Ascending aorta (tissue), 2 donors: ENCODE measurements at regions not wholly inside any gene's neighbourhood (a gene's known extent, or its start where the extent isn't known, plus 50 kb on each side); places are given as distances from the start of the nearest gene placed in this dataset.

ENCODE experiments used
- DNase-seq, 2 donors: peaks; one replicate each; pipeline ENCODE4 v3.0.0-alpha.2; 2019; ENCODE audit warnings: low spot score in 2 of 2
- H3K27ac ChIP-seq, 2 donors: fragments of 200-600 bp; sonication (generic); one replicate each; pipeline ENCODE4 v1.5.1; 2016 to 2017; ENCODE audit warnings: mild to moderate bottlenecking in 1 of 2
- H3K27me3 ChIP-seq: fragments of 200-600 bp; sonication (generic); one replicate; pipeline ENCODE4 v1.5.1; 2017
- H3K36me3 ChIP-seq, 2 donors: fragments of 200-600 bp; sonication (generic); one replicate each; pipeline ENCODE4 v1.5.1; 2016
- H3K4me1 ChIP-seq, 2 donors: fragments of 200-600 bp; sonication (generic); one replicate each; pipeline ENCODE4 v1.5.1; 2016 to 2017; ENCODE audit warnings: mild to moderate bottlenecking in 1 of 2
- H3K4me3 ChIP-seq, 2 donors: fragments of 200-600 bp; sonication (generic); one replicate each; pipeline ENCODE4 v1.5.1; 2016 to 2017; ENCODE audit warnings: mild to moderate bottlenecking in 1 of 2
- H3K9me3 ChIP-seq, 2 donors: fragments of 200-600 bp; sonication (generic); one replicate each; pipeline ENCODE4 v1.5.1; 2016
- intact Hi-C: fragments of 100-400 bp; cut with DNase I; formaldehyde crosslinking; loops from one replicate; pipeline ENCODE4 v1.15.1; 2023
- TF ChIP-seq, protein P1 (sequence below), 3 experiments: fragments of 200-600 bp in 2 of 3; fragments of 450-650 bp in 1 of 3; sonication (generic) in 2 of 3; IDR thresholded peaks; one replicate each; pipeline ENCODE4 v1.5.1; 2016 to 2019; ENCODE audit warnings: antibody characterized with exemption in 3 of 3, mild to moderate bottlenecking in 1 of 3, moderate library complexity in 1 of 3

DNA sequence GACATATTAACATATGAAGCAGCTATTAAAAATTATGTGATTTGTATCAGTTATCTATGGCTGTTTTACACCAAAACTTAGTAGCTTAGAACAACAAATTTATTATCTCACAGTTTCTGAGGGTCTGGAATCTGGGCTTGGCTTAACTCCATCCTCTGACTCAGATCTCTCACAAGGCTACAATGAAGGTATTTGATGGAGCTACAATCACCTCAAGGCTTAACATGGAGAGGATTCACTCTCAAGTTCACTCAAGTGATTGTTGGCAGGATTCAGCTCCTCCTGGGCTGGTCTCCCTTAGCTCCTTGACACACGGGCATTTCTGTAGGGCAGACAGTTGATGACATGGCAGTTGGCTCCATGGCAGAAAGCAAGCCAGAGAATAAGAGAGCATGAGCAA is 133.0 kb upstream of the SLC14A2 start:
- Histone ChIP-seq H3K4me3 (peak overlapping the region in 1 of 2 donors; percentile 9), H3K4me1 (no peaks in the 10 kb centered on the region), H3K36me3 (no peaks in the 10 kb centered on the region), H3K9me3 (no peaks in the 10 kb centered on the region), H3K27me3 (no peaks in the 10 kb centered on the region), H3K27ac (no peak overlapping the region)
- DNase-seq: no peak
- TF ChIP-seq, protein P1, sequence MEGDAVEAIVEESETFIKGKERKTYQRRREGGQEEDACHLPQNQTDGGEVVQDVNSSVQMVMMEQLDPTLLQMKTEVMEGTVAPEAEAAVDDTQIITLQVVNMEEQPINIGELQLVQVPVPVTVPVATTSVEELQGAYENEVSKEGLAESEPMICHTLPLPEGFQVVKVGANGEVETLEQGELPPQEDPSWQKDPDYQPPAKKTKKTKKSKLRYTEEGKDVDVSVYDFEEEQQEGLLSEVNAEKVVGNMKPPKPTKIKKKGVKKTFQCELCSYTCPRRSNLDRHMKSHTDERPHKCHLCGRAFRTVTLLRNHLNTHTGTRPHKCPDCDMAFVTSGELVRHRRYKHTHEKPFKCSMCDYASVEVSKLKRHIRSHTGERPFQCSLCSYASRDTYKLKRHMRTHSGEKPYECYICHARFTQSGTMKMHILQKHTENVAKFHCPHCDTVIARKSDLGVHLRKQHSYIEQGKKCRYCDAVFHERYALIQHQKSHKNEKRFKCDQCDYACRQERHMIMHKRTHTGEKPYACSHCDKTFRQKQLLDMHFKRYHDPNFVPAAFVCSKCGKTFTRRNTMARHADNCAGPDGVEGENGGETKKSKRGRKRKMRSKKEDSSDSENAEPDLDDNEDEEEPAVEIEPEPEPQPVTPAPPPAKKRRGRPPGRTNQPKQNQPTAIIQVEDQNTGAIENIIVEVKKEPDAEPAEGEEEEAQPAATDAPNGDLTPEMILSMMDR (IDR thresholded peaks at IDR 0.05): no peak
- intact Hi-C loops: no loop called here

DNA sequence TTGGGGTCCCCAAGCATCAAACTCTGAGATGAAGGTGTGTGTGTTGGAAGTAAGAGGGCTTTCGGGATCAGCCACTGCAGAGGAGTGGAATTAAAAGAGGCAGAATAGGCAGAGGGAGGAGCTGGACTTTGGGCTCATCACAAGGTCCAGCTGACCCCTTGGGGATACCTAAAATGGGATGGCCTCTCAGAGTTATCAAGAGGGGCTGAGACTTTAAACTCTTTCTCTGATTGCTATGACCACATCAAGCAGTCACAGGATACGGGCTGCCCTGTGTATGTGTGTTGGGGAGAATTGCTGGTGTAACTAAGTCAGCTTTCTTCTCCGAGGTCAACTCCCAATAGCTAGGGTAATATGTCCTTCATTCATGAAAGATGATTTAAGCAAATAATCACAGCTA is 127.7 kb upstream of the SLC14A2 start:
- H3K27ac ChIP-seq: no peak overlapping the region
- intact Hi-C loops: no loop called here
- DNase-seq: no peak
- H3K27me3 ChIP-seq: no peaks in the 10 kb centered on the region
- H3K4me3 ChIP-seq: no peak overlapping the region
- TF ChIP-seq, protein P1 (IDR thresholded peaks at IDR 0.05): no peak
- H3K36me3 ChIP-seq: no peaks in the 10 kb centered on the region
- no peaks in the 10 kb centered on the region for H3K9me3 ChIP-seq
- H3K4me1 ChIP-seq: no peaks in the 10 kb centered on the region

DNA sequence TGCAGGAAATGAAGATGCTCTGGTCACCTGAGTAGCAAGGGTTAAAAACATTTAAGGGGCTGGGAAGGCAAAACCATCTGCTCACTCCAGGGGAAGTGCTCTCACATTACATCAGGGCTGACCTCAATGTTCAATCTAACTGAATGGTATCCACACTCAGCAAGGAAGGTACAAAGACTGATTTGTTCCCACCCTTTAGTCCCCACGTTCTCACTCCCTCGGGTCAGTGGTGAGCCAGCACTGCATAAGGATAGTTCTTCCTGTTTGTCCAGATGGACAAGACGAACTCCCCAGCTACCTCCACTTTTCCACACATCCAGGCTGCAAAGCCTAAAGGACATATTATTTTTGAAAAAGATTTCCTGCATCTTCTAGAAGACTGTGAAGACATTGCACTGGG is 126.6 kb upstream of the SLC14A2 start:
- H3K4me3 ChIP-seq: no peak overlapping the region
- no peak overlapping the region for H3K27ac ChIP-seq
- no peak for DNase-seq
- H3K4me1 ChIP-seq: no peaks in the 10 kb centered on the region
- H3K9me3 ChIP-seq: no peaks in the 10 kb centered on the region
- H3K36me3 ChIP-seq: no peaks in the 10 kb centered on the region
- intact Hi-C loops: no loop called here
- TF ChIP-seq, protein P1 (IDR thresholded peaks at IDR 0.05): no peak
- no peaks in the 10 kb centered on the region for H3K27me3 ChIP-seq

DNA sequence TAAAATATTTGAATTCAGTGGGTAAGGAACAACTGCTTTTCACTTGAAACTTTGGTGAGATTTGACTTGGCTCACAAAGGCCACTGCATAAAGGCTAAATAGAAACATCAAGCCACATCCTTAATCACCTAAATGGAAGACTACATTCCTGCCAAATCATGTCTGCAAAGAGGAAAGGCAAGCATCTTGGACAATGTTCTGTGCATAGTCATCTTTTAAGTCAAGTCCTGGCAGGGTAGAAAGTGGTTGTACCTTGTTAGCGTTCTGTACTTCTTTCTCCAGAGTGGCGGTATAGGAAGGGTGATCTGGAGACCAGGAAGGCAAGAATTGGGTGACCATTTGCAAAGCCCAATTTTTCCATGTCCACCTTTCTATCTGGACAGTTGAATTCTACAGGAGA is 121.4 kb upstream of the SLC14A2 start:
- TF ChIP-seq, protein P1 (IDR thresholded peaks at IDR 0.05): no peak
- Histone ChIP-seq H3K4me3 (no peak overlapping the region), H3K4me1 (peaks cover 0 to 5% of the 10 kb centered on the region in 2 donors), H3K27me3 (no peaks in the 10 kb centered on the region), H3K27ac (no peak overlapping the region), H3K36me3 (no peaks in the 10 kb centered on the region), H3K9me3 (no peaks in the 10 kb centered on the region)
- intact Hi-C loops: no loop called here
- DNase-seq: no peak

DNA sequence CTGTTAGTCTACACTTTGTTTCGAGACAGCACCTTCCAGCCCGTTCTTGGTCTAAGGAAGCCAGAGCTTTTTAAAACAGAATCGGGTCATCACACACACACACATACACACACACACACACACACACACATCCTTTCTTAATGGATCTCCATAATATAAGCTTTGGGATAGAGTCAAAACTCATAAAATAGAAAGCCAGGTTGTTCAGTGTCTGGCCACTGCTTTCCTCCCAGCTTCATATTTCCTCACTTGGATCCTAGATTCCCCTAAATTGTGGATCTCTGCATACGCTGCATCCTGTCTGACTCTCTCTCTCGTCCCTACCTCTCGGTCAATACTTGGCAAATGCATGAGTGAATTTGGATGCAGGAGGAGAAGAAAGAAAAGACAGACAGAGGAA is 120.5 kb upstream of the SLC14A2 start:
- intact Hi-C loops: no loop called here
- Histone ChIP-seq H3K27me3 (no peaks in the 10 kb centered on the region), H3K9me3 (no peaks in the 10 kb centered on the region), H3K36me3 (no peaks in the 10 kb centered on the region), H3K27ac (no peak overlapping the region), H3K4me1 (peaks cover 0 to 5% of the 10 kb centered on the region in 2 donors), H3K4me3 (no peak overlapping the region)
- TF ChIP-seq, protein P1 (IDR thresholded peaks at IDR 0.05): no peak
- DNase-seq: no peak

DNA sequence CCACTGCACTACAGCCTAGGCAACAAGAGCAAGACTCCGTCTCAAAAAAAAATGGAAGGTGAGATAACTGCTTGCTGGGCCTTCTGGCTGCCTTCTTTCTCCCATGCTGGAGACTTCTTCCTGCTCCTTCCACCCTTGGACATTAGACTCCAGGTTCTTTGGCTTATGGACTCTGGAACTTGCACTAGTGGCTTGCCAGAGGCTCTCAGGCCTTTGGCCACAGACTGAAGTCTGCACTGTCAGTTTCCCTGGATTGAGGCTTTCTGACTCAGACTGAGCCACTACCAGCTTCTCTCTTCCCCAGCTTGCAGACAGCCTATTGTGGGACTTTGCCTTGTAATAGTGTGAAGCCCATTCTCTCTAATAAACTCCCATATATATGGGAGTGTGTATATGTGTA is 118.5 kb upstream of the SLC14A2 start:
- no peak overlapping the region for H3K27ac ChIP-seq
- intact Hi-C loops: no loop called here
- no peak for DNase-seq
- H3K36me3 ChIP-seq: no peaks in the 10 kb centered on the region
- TF ChIP-seq, protein P1 (IDR thresholded peaks at IDR 0.05): no peak
- peaks cover 0 to 5% of the 10 kb centered on the region in 2 donors for H3K4me1 ChIP-seq
- H3K4me3 ChIP-seq: no peak overlapping the region
- no peaks in the 10 kb centered on the region for H3K9me3 ChIP-seq
- H3K27me3 ChIP-seq: no peaks in the 10 kb centered on the region
